ENCODE measurements at regions not wholly inside any gene's neighbourhood (a gene's known extent, or its start where the extent isn't known, plus 50 kb on each side); places are given as distances from the start of the nearest gene placed in this dataset.

DNA sequence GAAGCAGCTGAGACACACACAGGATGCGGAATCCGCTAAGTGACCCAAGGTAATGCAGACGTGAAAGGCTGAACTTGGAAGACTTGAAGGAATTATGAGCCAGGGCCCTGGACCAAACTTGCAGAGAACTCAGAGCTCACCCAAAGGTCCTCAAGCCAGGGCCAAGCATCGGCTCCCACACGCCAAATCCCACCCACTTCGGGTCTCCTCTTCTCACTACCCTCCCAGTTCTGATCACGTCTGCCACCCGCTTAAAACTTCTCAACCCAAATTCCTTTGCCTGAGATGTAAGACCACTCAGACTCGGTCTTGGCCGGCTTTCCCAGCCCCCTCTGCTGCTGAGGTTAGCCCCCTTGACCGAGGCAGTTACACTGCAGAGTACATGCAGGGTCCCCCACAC lies 130.1 kb downstream of the PSMG1 start:
- Histone ChIP-seq H3K4me3 (no peak overlapping the region), H3K27ac (ENCODE audit: low read depth in 1 of 2, low read length in 1 of 2) (no peak overlapping the region), H3K27me3 (ENCODE audit: control insufficient read depth in 3 of 3, insufficient read depth in 3 of 3, low read length in 2 of 3) (no peaks in the 10 kb centered on the region), H3K9ac (ENCODE audit: insufficient read depth in 1 of 2, low read length in 2 of 2) (no peak overlapping the region), H3K36me3 (ENCODE audit: control insufficient read depth in 4 of 4, insufficient read depth in 4 of 4, low read length in 4 of 4) (no peaks in the 10 kb centered on the region), H3K4me1 (ENCODE audit: control insufficient read depth in 5 of 5, insufficient read depth in 5 of 5, low read length in 5 of 5) (peaks cover 10 to 30% (median 14%) of the 10 kb centered on the region in 5 donors), H3K9me3 (ENCODE audit: control insufficient read depth in 4 of 4, insufficient read depth in 3 of 4, low read length in 3 of 4) (no peaks in the 10 kb centered on the region)
- WGBS, 2 donors: 87 to 90% methylated on average over 11 of the region's 11 CpGs
- TF ChIP-seq, protein P1, sequence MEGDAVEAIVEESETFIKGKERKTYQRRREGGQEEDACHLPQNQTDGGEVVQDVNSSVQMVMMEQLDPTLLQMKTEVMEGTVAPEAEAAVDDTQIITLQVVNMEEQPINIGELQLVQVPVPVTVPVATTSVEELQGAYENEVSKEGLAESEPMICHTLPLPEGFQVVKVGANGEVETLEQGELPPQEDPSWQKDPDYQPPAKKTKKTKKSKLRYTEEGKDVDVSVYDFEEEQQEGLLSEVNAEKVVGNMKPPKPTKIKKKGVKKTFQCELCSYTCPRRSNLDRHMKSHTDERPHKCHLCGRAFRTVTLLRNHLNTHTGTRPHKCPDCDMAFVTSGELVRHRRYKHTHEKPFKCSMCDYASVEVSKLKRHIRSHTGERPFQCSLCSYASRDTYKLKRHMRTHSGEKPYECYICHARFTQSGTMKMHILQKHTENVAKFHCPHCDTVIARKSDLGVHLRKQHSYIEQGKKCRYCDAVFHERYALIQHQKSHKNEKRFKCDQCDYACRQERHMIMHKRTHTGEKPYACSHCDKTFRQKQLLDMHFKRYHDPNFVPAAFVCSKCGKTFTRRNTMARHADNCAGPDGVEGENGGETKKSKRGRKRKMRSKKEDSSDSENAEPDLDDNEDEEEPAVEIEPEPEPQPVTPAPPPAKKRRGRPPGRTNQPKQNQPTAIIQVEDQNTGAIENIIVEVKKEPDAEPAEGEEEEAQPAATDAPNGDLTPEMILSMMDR (IDR thresholded peaks at IDR 0.05; ENCODE audit: control extremely low read depth, extremely low read depth): no peak
- no peak for DNase-seq
- ATAC-seq (ENCODE audit: insufficient read depth, low FRiP score): no peak

DNA sequence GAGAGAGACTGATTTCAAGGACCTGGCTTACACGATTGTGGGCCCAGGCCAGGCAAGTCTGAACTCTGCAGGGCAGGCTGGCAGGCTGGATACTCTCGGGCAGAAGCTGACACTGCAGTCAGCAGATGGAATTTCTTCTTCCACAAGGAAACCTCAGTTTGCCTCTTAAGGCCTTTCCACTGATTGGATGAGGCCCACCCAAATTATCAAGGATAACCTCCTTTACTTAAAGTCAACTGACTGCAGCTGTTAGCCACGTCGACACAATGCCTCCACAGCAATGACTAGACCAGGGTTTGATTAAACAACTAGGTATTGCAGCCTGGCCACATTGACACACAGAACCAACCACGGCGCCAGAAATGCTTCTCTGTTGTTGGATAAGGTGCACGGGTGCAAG lies 130.5 kb downstream of the PSMG1 start:
- H3K27me3 ChIP-seq (ENCODE audit: control insufficient read depth in 3 of 3, insufficient read depth in 3 of 3, low read length in 2 of 3): no peaks in the 10 kb centered on the region
- peaks cover 12 to 30% (median 14%) of the 10 kb centered on the region in 5 donors for H3K4me1 ChIP-seq (ENCODE audit: control insufficient read depth in 5 of 5, insufficient read depth in 5 of 5, low read length in 5 of 5)
- H3K36me3 ChIP-seq (ENCODE audit: control insufficient read depth in 4 of 4, insufficient read depth in 4 of 4, low read length in 4 of 4): no peaks in the 10 kb centered on the region
- WGBS, 2 donors: 94 to 97% methylated on average over 7 of the region's 7 CpGs
- H3K4me3 ChIP-seq: no peak overlapping the region
- no peak overlapping the region for H3K27ac ChIP-seq (ENCODE audit: low read depth in 1 of 2, low read length in 1 of 2)
- DNase-seq (no peak), ATAC-seq (ENCODE audit: insufficient read depth, low FRiP score) (no peak)
- TF ChIP-seq, protein P1 (IDR thresholded peaks at IDR 0.05; ENCODE audit: control extremely low read depth, extremely low read depth): no peak
- no peak overlapping the region for H3K9ac ChIP-seq (ENCODE audit: insufficient read depth in 1 of 2, low read length in 2 of 2)
- no peaks in the 10 kb centered on the region for H3K9me3 ChIP-seq (ENCODE audit: control insufficient read depth in 4 of 4, insufficient read depth in 3 of 4, low read length in 3 of 4)

DNA sequence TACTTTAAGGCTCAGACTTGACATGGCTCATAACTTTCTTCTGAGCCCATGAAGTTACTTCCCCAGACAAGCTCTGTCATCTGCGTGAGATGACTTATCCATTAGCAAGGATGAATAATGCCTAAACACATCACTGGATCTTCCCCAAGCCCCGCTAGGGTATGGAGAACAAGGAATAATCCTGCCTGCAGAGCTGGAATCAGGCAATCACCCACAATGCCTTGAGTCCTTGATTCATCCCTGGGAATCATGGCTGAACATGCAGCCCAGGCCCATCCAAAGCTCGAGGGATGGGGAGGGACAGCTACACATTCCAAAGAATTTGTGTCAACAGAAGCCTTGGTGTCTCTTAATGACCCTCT lies 131.7 kb downstream of the PSMG1 start:
- Histone ChIP-seq H3K27me3 (ENCODE audit: control insufficient read depth in 3 of 3, insufficient read depth in 3 of 3, low read length in 2 of 3) (no peaks in the 10 kb centered on the region), H3K4me1 (ENCODE audit: control insufficient read depth in 5 of 5, insufficient read depth in 5 of 5, low read length in 5 of 5) (peaks cover 6 to 20% (median 13%) of the 10 kb centered on the region in 5 donors), H3K36me3 (ENCODE audit: control insufficient read depth in 4 of 4, insufficient read depth in 4 of 4, low read length in 4 of 4) (no peaks in the 10 kb centered on the region), H3K9ac (ENCODE audit: insufficient read depth in 1 of 2, low read length in 2 of 2) (no peak overlapping the region), H3K27ac (ENCODE audit: low read depth in 1 of 2, low read length in 1 of 2) (peak overlapping the region in 1 of 2 donors; percentile 45), H3K4me3 (no peak overlapping the region), H3K9me3 (ENCODE audit: control insufficient read depth in 4 of 4, insufficient read depth in 3 of 4, low read length in 3 of 4) (no peaks in the 10 kb centered on the region)
- WGBS, 2 donors: 85 to 91% methylated on average over 3 of the region's 3 CpGs
- TF ChIP-seq, protein P1 (IDR thresholded peaks at IDR 0.05; ENCODE audit: control extremely low read depth, extremely low read depth): no peak
- ATAC-seq (ENCODE audit: insufficient read depth, low FRiP score) (no peak), DNase-seq (no peak)

Data from lung (tissue), 11 donors.